ENCODE measurements at regions not wholly inside any gene's neighbourhood (a gene's known extent, or its start where the extent isn't known, plus 50 kb on each side); places are given as distances from the start of the nearest gene placed in this dataset.

DNA sequence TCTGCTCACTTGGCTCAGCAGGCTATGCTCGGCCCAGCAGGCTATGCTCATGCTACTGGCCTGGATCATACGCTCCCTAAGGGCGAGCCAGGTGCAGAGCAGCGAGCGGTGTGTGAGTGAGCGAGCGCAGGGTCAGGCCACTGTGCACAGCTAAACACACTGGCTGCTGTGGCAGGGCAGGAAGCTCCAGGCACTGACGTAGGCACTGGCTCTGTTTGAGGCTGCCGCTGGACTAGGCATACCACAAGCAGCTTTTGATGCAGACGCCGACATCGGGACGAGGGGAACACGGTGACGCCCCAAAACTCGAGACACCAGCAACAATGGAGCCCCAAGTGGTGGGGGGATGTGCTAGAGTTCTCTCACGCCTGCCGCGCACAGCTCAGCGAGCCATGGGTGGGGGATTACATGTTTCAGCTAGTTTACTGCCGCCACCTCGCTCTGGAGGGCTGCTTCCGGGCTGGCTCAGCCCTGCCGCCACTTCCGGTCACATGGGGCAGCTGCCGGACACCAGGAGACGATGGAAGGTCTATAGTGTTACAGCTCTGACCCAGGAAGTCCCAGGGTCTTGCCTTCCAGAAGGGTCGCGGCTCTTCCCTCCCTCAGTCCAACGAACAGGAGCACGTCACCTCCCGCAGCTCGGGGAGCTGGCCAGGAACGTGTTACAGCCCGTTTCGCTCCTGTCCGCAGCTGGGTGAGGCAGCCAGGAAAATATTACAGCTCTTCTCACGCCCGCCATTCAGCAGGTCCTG, 1176.9 kb upstream of the LRRTM1 start (continued):
- TF ChIP-seq, protein P1, sequence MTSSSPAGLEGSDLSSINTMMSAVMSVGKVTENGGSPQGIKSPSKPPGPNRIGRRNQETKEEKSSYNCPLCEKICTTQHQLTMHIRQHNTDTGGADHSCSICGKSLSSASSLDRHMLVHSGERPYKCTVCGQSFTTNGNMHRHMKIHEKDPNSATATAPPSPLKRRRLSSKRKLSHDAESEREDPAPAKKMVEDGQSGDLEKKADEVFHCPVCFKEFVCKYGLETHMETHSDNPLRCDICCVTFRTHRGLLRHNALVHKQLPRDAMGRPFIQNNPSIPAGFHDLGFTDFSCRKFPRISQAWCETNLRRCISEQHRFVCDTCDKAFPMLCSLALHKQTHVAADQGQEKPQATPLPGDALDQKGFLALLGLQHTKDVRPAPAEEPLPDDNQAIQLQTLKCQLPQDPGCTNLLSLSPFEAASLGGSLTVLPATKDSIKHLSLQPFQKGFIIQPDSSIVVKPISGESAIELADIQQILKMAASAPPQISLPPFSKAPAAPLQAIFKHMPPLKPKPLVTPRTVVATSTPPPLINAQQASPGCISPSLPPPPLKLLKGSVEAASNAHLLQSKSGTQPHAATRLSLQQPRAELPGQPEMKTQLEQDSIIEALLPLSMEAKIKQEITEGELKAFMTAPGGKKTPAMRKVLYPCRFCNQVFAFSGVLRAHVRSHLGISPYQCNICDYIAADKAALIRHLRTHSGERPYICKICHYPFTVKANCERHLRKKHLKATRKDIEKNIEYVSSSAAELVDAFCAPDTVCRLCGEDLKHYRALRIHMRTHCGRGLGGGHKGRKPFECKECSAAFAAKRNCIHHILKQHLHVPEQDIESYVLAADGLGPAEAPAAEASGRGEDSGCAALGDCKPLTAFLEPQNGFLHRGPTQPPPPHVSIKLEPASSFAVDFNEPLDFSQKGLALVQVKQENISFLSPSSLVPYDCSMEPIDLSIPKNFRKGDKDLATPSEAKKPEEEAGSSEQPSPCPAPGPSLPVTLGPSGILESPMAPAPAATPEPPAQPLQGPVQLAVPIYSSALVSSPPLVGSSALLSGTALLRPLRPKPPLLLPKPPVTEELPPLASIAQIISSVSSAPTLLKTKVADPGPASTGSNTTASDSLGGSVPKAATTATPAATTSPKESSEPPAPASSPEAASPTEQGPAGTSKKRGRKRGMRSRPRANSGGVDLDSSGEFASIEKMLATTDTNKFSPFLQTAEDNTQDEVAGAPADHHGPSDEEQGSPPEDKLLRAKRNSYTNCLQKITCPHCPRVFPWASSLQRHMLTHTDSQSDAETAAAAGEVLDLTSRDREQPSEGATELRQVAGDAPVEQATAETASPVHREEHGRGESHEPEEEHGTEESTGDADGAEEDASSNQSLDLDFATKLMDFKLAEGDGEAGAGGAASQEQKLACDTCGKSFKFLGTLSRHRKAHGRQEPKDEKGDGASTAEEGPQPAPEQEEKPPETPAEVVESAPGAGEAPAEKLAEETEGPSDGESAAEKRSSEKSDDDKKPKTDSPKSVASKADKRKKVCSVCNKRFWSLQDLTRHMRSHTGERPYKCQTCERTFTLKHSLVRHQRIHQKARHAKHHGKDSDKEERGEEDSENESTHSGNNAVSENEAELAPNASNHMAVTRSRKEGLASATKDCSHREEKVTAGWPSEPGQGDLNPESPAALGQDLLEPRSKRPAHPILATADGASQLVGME (CRISPR knock-in tag; IDR thresholded peaks at IDR 0.05): 0 out of 2 replicates have a peak, but pooled peaks have one; percentile 7
- TF ChIP-seq NRF1 (conservative IDR thresholded peaks at IDR 0.05 in 1 of 2, IDR thresholded peaks at IDR 0.05 in 1 of 2) (peak; percentile 53 to 60; a peak in 3 of 4 replicates), ZNF76 (CRISPR knock-in tag; IDR thresholded peaks at IDR 0.05; ENCODE audit: borderline replicate concordance) (no peak)

DNA sequence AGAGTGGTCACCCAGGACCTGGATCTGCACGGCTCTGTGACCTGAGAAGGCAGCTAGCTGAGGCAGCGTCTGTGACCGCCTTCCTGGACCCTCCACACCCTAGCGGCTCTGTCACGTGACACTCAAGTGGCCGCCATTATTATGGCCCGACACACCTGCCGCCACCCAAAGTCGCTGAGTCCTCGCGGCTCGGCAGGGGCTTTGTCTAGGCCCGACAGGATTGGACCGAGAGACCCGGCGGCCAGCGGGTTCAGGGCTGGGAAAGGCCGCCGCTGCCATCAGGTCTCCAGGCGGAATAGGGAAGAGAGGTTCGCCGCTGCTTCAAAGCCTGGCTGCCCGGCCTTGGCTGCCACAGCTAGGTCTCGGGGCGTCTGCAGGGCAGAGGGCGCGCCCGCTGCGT, 1162.5 kb upstream of the LRRTM1 start:
- no peak for FAIRE-seq
- H3K79me2 ChIP-seq (ENCODE audit: control insufficient read depth, insufficient read depth, low read length): no peaks in the 10 kb centered on the region
- TF ChIP-seq ZNF79 (CRISPR knock-in tag; IDR thresholded peaks at IDR 0.05; ENCODE audit: low read depth) (no peak), PRMT5 (CRISPR knock-in tag; IDR thresholded peaks at IDR 0.05) (no peak), MTA2 (IDR thresholded peaks at IDR 0.05; ENCODE audit: low read depth) (no peak), MYNN (IDR thresholded peaks at IDR 0.05) (no peak), MYNN (CRISPR knock-in tag; IDR thresholded peaks at IDR 0.05) (no peak), TAF15 (IDR thresholded peaks at IDR 0.05; ENCODE audit: low read depth, low read length) (no peak), ZBTB7A (IDR thresholded peaks at IDR 0.05; ENCODE audit: borderline replicate concordance, control insufficient read depth, low read depth, low read length) (no peak), ZNF174 (CRISPR knock-in tag; IDR thresholded peaks at IDR 0.05) (no peak), NFE2L1 (tag; IDR thresholded peaks at IDR 0.05; ENCODE audit: borderline replicate concordance, low read depth) (no peak), EGR1 (conservative IDR thresholded peaks at IDR 0.05) (no peak), ADNP (tag; IDR thresholded peaks at IDR 0.05) (no peak), CXXC5 (CRISPR knock-in tag; IDR thresholded peaks at IDR 0.05) (peak; percentile 57), KLF13 (tag; IDR thresholded peaks at IDR 0.05; ENCODE audit: borderline replicate concordance, low read depth) (no peak), L3MBTL2 (IDR thresholded peaks at IDR 0.05) (peak; percentile 18; the same call in 1 of the 2 replicates), MTA3 (IDR thresholded peaks at IDR 0.05; ENCODE audit: borderline replicate concordance) (no peak)

More for the DNA sequence above, 1162.5 kb upstream of the LRRTM1 start:
- no peaks in the 10 kb centered on the region for H3K4me1 ChIP-seq (replicated peaks in 1 of 2; ENCODE audit: control insufficient read depth in 2 of 2, insufficient read depth in 2 of 2, low read length in 2 of 2)
- H3K9me1 ChIP-seq (ENCODE audit: control insufficient read depth, insufficient read depth, low read length): no peaks in the 10 kb centered on the region
- intact Hi-C loops (cut with micrococcal nuclease) (no loop called here), in situ Hi-C loops (cut with MboI) (no loop called here)
- no peak overlapping the region for H3K4me3 ChIP-seq
- CTCF ChIA-PET (ENCODE audit: low intra/inter-chr PET ratio): no interaction called here
- DNase-seq (ENCODE audit: extremely low read depth in 1 of 4, low spot score in 3 of 4) (peak in 1 of 4 experiments; percentile 3), ATAC-seq (no peak)
- no peak overlapping the region for H3K27ac ChIP-seq (ENCODE audit: extremely low read depth, low read depth, low read length)
- H3K4me2 ChIP-seq (ENCODE audit: insufficient read depth, low read length): peak overlapping the region; percentile 43
- WGBS (ENCODE audit: insufficient coverage, low coverage, missing lambda C conversion rate): 4% methylated on average over 25 of the region's 29 CpGs
- no peaks in the 10 kb centered on the region for H3K9me3 ChIP-seq (replicated peaks; ENCODE audit: control insufficient read depth, insufficient read depth, low read depth, low read length)
- H3K36me3 ChIP-seq (ENCODE audit: control insufficient read depth, insufficient read depth, low read length): no peaks in the 10 kb centered on the region
- H3K27me3 ChIP-seq (ENCODE audit: control insufficient read depth in 2 of 2, insufficient read depth in 2 of 2, low read length in 2 of 2): no peaks in the 10 kb centered on the region
- BruUV-seq (replicated peaks): no TSS peak
- no peak overlapping the region for H3K9ac ChIP-seq (ENCODE audit: insufficient read depth in 1 of 2, low read depth in 2 of 2, low read length in 2 of 2)
- H4K20me1 ChIP-seq (replicated peaks; ENCODE audit: control insufficient read depth, insufficient read depth, low read length): no peaks in the 10 kb centered on the region
- peak overlapping the region; percentile 66 for H2AFZ ChIP-seq (ENCODE audit: low read depth, low read length)
- POLR2A ChIA-PET: no interaction called here
